GM18858 (cell line): ENCODE measurements at regions not wholly inside any gene's neighbourhood (a gene's known extent, or its start where the extent isn't known, plus 50 kb on each side); places are given as distances from the start of the nearest gene placed in this dataset.

ENCODE experiments used
- ATAC-seq: cut with Tn5 transposase; IDR thresholded peaks from one replicate; pipeline ENCODE4 v1.9.1; 2021; ENCODE audit not compliant: unreplicated experiment

- no peak for ATAC-seq
Measured at GRCh38 chr6:7047966-7048365, 59.8 kb upstream of the RREB1 start.

DNA sequence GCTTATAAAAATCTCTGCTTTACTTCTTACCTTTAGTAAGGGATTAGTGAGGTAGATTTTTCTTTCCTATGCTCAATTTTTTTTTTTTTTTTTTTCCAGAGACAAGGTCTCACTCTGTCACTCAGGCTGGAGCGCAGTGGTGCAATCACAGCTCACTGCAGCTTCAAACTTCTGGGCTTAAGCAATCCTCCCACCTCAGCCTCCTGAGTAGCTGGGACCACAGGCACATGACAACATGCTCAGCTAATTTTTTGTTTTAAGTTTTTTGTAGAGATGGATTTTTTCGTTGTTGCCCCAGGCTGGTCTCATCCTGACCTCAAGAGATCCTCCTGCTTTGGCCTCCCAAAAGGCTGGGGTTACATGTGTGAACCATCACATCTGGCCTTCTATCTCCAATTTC lies 58.9 kb upstream of the RREB1 start:
- no peak for ATAC-seq

- no peak for ATAC-seq
Measured at GRCh38 chr6:7050004-7050403, 57.8 kb upstream of the RREB1 start.

GRCh38 chr6:7050872-7051779 lies 56.6 kb upstream of the RREB1 start:
- ATAC-seq = no peak

GRCh38 chr6:7051780-7052442 lies 55.9 kb upstream of the RREB1 start:
- ATAC-seq = no peak

DNA sequence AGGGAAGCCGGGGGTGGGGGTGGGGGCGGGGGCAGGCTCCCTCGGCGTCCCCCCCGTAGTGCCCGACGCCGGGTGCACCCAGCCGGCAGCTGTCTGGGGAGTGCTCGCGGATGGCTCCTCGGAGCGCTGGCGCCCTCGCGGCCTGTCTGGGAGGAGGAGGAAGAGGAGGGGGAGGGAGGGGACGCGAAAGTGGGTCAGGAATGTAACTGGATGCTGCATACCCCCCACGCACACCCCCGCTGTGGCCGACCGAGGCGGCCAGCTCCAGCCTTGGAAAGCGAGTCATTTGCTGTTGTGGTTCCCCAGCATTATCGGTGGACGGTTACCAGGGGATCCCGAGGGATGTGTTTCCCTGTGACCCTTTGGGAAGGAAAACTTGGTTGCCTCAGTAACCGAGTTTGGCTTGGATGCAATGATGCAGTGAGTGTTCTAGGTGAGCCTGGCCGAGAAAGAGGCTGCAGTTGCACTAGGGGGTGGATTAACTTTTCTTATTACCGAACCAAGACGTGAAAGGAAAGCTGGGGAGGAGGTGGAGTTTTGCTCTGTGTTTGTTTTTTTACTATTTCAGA lies 55.2 kb upstream of the RREB1 start:
- ATAC-seq = no peak

DNA sequence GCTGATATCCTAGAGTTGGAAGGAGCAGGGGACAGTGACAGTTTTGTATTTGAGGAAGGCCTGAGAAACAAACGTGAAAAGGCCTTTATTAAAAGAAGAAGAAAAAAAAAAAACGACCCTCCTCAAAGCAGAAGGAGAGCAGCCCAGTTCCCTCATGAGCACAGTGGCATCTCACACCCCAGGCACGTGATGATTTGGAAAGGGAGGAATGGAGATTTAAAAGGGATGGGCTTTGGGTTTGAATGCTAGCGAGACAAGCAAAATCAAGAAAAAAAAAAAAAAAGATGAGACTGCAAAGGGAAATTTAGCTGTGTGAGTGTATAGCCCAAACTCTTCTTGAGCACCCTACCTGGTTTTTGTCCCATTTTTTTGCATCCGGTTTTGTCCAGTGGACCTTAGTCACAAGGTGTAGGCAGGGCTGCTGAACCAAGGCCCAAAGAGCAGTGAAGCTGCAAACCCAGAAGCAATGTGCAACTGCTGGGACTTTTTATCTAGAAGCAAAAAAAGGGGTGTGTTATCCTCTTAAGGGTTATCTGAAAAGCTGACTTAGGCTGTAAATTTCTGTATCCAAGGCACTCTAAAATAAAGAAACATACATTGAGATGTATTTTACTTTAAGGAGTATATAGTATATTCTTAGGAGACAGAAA lies 54.5 kb upstream of the RREB1 start:
- ATAC-seq = no peak
